GM19468 (cell line): ENCODE measurements at regions not wholly inside any gene's neighbourhood (a gene's known extent, or its start where the extent isn't known, plus 50 kb on each side); places are given as distances from the start of the nearest gene placed in this dataset.

Experiments used
- ATAC-seq: cut with Tn5 transposase; IDR thresholded peaks from one replicate; pipeline ENCODE4 v1.9.1; 2021; ENCODE audit warnings: mild to moderate bottlenecking, moderate library complexity, moderate number of reproducible peaks; ENCODE audit not compliant: unreplicated experiment; ENCODE audit errors: extremely low read depth

DNA sequence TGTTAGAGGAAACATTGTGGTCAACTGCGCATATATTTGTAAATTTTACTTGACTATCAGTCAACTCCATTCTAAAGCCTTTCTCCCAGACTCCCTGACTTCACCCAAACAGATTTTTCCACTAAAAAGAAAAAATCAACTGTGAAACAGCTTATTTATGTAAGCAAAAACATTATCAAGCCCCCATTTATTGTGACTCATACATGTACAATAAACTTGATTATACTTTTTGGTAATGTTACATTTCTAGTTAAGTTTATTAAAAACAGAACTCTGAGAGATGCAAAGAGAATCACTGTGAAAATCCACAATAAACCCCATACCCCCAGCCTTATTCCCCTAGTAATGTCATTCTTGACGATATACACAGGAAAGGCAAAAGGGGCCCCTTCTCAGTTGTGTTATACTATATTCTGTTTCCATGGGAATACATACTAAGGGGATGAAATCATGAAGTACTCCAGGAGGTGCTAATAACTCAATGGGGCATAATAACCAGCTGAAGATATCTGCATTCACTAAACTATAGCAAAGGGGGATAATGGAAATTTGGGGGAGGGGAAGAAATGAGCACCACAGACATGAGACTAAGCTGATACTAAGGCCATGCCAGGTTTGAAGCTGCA, 616.0 kb downstream of the ACTL7B start:
- no peak for ATAC-seq

DNA sequence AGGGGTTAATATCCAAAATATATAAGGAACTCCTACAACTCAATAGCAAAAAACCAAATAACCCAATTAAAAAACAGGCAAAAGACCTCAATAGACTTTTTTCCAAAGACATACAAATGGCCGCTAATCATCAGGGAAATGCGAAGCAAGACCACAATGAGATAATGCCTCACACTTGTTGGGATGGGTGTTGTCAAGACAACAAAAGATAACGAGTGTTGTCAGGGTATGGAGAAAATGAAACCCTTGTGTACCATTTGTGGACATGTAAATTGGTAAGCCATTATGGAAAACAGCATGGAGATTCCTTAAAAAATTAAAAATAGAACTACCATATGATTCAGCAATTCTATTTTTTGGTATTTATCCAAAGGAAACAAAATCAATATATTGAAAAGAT, 620.2 kb downstream of the ACTL7B start:
- ATAC-seq: no peak

DNA sequence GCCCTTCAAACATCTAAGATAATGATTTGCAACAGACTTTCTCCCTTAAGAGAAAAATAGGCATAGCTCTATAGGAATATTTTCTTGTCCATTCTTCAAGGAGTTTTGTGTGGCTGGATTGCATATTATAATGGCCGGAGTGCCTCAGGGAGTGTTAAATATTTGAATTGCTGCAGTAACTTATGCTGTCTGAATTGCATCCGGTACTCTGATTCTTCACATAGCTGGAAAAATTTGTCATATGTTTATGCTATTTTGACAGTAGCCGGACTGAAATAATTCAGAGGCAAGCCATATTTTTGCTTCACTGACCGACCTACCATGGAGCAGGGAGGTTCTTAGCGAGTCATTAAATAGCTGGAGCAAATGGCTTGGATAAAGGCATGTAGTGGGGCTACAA, 621.0 kb downstream of the ACTL7B start:
- ATAC-seq: no peak

DNA sequence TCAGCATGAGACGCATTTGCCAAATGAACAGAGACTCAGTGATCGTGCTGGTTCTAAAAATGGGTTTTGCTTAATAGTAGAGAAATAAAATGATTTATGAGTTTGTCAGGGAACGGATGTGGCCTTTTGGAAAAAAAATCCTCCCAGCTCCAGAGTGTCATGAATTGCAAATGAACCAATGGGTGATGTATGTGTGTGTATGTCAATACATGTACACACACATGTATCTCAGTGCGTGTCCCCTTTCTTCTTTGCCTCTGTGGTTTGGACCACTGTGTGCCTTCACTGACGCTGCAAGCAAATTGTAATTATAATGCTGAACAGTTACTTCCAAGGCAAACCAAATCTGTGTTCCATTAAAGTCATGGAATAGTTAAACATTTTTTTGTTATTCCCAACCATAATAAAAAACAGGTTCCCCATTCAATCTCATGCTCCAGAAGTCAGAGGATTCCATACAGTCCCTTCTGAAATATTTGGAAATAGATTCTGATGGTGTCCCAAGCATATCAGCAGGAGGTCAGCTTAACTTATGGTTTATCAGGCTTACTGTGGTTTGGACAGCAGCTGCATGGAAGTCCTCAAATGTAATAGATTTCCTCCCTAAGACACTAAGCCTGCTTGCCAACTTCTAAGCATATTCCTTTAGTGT, 630.5 kb downstream of the ACTL7B start:
- no peak for ATAC-seq

DNA sequence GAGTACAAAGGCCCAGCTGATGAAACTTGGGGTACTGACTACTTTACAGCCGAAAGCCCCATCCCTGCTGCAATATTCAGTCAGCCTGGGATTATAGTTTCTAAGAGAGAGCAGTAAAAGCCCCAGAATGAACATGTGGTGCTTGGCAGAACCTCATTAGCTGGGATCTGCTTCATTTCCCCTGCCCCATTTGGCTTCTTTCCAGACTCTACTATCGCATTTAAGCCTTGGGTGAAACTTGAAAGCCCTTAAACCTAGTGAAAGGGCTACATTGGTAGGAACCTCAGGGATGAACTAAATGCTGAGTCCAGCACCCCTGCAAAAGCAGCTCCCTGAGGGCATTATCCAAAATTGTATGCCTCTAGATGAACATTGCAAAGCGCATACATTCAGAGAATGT, 631.1 kb downstream of the ACTL7B start:
- ATAC-seq: no peak

DNA sequence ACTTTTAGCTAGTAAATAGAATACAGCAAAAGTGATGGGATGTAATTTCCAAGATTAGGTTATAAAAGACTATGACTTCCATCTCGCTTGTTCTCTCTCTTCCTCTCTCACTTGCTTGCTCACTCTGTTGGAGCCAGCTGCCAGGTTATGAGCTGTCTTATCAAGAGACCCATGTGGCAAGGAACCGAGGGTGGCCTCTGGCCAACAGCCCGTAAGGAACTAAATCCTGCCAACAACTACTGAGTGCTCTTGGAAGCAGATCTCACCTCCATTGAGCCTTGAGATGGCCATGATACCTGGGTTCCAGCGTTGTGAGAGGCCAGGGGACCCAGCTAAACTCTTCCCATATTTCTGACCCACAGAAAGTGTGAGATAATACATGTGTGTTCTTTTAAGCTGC, 636.1 kb downstream of the ACTL7B start:
- no peak for ATAC-seq

DNA sequence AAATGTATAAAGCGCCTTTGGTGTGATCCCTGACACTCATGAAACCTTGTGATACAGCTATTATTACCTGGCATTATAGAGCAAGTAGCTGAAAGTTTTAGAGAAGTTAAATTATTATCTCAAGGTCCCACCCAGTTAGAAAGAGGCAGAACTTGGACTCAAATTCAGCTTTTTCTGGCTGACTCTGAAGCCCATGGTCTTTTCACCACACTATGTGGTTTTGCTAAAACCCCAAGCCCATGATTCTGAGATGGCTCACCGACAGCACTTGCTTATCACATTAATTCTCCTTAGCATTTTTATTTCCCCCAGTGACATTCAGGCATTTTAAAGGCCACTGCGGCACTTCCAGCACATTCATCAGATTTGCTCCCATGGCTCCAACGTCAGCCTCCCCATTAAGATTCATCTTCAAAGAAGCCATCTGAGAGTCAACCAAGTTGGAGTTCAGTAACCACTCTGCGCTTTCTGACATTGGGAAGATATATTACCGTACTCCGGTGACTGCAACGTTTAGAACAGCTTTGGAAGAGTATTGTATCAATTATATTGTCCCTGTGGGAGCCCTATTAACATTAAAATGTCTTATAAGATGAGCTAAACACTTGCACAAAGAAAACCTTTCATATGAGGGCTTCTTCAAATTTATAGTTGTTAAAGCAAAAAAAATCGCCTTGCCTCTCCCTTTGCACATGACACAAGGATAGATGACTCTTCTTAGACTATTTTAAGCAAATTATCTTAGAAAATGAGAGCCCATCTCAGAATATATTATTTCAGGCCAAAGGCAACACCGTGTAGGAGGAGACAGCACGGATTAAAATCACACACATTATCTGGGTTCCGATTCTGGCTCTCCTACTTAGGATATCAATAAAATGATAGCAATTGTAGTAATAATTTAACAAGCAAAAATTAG, 638.1 kb downstream of the ACTL7B start:
- ATAC-seq: no peak

DNA sequence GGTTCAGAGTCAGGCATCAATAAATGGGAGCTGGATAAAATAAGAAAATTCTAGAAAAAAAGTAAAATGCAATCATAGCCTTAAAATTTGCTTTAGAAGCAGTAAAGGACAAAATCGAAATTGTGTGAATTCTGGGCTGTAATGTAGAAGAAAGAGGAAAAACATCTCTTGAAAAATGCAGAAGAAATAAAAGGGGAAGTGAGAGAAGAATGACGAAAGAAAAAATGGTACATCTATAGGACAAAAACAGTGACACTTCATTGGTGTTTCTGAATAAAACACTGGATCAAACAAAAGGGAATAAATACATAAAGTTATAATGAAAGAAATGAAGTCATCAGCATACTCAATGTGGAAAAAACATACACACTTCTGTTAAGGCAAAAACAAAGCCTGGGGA, 642.3 kb downstream of the ACTL7B start:
- no peak for ATAC-seq

DNA sequence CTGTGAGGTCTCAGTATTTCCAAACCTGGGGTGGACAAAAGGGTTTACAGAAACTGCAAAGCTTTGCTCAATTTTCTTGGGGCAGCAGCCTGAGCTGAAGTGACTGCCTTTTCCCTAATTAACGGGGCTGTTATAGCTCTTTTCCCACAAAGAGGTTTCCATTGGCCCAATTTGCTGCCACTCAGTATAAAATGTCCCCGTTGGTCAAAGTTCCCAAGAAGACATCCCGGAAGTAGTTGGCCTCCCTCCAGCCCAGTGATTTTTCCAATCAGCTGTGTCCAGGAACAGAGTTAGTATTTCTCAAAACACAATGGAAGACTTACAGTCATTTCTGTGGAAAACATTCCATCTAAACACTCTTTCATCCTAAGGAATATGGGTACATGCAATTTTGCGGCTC, 643.6 kb downstream of the ACTL7B start:
- ATAC-seq: no peak

DNA sequence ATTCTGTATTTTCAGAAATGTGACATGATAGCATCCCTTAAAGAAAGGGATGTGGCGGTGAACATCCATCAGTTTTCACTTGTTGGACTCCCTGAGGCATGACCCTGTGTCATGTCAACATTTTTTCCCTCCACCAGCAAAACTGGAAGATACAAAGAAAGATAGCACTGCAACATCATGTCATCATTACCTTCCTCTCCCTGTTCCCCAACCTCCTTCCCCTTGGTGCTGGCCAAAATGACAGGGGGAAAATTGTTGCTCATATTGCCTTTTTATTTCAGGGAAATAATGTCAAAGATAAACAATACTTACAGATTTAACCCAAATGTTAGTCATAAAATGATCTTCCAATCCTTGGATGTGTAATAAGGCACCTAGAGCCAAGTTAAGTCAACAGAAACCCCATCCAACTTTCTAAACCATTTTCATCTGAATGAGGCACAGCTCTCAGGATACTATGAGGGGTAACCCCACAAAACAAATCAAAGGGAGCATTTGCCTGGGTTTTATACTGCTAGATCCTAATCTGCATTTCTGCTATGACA, 644.3 kb downstream of the ACTL7B start:
- ATAC-seq: no peak

DNA sequence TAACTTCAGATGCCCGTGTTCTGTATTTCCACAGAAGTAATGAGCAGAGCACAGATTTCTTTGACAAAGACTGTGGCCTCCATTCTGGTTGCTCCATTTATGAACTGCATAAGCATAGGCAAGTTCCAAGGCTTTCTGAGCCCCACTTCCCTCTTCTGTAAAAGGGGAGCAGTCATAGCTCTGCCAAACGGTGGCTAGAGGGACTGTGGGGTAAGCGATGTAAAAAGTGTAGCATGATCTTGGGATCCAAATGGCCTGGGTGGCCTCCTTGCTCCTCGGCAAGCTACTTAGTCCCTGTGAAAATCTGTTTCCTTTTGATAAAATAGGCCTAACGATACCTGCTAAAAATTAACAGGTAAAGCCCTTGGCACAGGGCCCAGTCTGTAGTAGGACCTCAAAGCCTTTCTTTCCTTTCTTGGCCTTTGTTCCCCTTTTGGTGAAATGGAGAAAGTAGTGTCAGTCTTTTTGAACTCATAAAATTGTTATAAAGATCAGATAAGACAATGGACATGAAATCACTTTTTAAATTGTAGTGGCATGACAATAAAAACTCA, 646.6 kb downstream of the ACTL7B start:
- no peak for ATAC-seq

DNA sequence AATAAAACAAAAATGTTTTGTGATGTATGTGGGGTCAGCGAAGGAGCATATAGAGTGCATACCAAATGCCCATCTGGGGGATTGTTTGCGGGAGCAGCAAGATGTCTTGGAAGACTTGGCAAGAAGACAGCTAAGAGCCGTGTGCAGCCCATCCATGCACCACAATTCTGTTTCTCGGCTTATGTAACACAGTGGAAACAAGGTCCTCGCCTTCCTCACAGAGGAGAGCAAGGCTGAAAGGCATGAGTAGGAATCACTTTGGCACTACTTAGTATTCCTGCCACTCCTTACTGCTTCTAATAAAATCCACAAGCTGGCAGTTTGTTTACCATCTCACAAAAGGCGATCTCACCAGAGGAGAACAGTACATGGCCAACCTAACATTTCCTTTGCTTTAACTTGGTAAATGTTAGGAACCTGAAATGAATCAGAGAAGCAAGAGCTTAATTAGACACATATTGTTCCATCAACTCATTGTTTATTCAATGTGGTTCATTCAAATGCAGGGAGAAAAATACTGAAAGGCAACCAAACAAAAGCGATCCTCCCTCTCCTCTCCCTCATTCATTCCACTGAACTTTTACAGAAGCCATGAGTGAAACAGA, 648.1 kb downstream of the ACTL7B start:
- no peak for ATAC-seq

DNA sequence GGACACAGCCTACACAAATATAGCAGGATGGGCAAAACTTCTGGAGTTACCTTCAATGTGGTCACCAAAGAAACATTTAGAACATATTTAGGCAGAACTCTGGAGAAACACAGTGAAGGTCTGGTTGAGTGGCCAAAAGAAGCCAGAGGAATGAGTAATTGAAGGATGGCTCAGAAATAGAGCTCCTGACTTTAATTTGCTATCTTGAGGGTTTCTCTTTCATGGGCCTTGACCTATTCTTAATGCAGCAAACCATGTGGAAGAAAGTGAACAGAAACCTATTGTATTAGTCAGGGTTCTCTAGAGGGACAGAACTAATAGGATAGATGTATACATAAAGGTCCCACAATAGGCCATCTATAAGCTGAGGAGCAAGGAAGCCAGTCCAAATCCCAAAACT, 650.5 kb downstream of the ACTL7B start:
- ATAC-seq: no peak

DNA sequence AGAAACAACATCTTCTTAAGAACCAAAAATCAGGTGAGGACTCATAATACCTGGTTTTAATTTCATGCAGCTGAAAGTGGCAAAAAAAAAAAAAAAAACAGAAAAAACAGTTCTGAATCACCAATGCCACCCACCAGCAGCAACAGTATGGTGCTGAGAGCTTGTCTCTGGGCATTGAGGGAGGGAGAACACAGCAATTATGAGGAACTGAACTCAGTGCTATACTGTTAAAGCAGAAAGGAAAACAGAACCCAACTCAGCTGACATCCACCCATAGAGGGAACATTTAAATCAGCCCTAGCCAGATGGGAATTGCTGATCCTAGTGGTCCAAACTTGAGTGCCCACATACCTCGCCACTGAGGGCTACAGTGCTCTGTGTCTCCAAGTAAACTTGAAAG, 657.9 kb downstream of the ACTL7B start:
- no peak for ATAC-seq

DNA sequence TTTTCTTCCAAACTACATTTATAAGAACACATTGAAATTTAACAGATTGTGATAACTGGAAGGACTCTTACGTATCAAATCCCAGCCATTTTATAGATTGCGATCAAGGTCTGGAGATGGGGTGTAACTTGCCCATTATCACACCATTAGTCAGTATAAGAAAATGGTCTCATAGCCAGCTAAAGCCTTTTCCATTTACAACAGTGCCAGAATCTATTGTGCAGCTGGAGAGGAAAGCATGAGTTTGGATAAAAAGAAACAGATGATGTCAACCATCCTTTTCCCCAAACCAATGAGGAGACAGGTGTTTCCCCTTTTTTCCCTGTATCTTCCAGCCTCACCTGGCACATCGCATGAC, 658.8 kb downstream of the ACTL7B start:
- ATAC-seq: no peak

DNA sequence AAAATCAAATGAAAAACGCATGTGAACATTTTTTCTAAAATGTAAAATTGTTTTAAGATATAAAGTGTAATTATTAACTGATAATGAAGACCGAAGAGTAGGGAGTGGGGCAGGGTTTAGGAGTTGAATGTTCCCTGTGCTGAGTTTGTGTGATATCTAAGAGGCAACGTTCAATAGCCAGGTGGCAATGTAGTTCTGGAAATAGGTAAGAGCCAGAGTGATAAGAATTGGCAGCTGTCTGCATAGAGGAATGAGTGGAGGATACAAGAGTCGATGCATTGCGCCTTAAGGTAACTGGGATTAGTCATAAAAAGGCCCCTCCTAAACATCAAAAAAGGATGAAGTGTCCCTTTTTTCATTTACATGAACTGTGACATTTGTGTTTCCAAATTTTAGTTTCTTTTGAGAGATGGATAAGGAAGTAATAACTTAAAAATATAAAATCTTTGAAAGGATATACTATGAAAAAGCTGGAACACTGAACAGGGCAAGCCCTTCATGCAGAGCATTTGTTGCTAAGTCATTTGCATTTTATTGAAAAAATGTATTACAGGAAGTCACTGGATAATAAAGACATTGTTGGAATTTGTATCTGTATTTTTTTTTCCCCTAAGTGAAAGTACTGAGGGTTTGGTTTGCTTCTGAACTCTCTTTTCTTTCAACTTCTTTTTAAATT, 659.3 kb downstream of the ACTL7B start:
- no peak for ATAC-seq

DNA sequence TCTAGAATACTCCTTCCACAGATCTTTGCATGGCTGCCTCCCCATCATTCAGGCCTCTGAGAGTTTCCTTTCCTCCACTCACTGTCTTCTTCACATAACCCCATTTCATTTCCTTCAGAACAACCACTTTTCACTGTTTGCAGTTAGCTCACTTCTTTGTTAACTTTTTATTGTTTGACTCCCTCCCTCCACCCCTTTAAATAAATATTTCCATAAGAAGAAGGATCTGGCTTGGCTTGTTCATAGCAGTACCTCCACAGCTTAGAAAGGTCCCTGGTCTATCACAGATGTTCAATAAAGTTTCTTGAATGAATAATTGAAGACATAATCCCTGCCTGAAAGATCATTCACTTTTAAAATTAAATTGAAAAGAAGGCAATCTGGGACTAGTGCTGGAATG, 661.6 kb downstream of the ACTL7B start:
- ATAC-seq: no peak

DNA sequence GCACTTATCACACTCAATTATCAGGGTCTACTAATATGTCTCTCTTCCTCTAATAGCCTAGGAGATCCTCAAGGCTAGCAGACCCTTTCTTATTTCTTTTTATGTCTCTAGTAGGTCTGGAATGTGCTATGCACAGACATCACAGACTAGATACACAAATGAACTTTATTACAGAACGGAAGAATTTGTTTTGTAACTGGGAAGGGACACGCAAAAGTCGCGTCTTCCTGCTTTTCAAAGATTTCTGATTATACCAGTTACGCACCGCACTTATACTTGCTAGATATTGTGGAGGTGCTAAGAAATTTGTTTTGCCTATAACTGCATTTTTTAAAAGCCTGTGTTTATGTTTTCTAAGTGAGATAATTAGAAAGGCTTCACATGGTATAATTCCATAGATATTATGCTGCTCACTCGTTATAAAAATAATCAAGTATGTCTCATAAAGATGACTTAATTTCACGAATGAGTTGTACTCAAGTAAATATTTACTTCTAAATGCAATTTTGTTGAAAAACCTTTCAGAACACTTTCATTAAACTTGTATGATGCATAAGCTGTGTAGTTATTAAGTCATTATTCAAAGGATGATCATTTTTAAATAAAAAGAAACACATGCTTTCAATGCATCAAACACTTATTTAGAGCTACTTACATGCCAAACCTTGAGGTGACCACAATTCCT, 662.6 kb downstream of the ACTL7B start:
- ATAC-seq: no peak

DNA sequence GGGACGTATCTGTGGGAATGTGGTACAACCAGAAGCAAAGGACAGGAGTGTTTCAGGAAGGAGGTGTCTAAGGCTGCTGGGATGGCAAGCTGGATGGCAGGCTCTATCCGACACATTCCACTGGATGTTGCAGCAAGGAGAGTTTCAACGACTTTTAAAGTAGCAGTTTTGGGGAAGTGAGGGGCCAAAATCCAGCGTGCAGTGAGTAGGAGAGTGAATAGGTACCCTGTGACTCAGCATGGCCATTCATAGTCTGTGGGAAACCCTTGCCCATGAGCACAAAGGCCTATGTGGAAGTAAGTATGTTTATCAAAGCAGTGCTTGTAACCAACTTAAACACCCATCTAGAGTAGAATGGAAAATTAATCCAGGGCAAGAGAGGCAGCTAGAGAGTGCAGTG, 664.7 kb downstream of the ACTL7B start:
- no peak for ATAC-seq
